CD4-positive, alpha-beta T cell treated with Interleukin-12 subunit alpha and Interleukin-12 subunit beta, for 1 hour (primary cell): ENCODE measurements at regions not wholly inside any gene's neighbourhood (a gene's known extent, or its start where the extent isn't known, plus 50 kb on each side); places are given as distances from the start of the nearest gene placed in this dataset.
"Not testable (repeated sequence)": the region's sequence is repeated elsewhere in the genome, so short reads cannot be mapped to it uniquely, and the experiment has no call there.

ENCODE experiments used
- DNase-seq: peaks from one replicate; pipeline ENCODE4 v3.0.0-alpha.2; 2020

DNA sequence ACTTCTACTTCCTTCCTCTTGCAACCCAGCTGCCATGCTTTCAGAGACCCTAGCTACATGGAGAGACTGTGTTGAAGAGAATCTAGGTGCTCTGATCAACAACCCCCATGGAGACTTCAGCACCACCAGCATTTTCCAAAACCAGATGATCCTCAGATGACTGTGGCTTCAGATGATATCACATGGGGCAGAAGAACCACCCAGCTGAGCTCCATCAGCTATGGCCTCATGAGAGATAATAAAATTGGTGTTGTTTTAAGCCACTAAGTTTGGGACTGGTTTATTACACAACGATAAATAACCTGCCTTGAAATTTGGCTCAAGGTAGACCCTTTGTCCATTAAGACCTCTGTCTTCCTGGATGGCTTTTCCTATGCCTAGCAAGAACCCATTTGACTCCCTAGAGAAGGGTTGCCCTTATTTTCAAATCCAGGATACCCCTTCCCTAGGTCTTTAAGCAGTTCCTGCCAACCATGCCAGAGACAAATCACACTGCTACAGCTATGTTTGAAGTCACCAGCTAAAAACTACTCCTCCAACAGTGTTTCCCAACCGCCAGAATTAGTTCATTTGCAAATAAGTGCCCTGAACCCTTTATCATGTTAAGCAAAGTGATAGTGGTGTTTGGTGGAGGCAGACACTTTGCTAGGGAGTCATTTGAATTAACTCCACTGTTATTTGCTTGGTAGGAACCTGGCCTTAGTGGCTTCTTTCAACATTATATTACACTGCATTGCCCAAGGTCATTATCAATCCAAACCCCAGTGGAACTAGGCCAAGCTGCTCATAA lies 136.9 kb upstream of the PALS2 start:
- no peak for DNase-seq

- no peak for DNase-seq
Measured at GRCh38 chr7:24438232-24438631, 135.0 kb upstream of the PALS2 start.

DNA sequence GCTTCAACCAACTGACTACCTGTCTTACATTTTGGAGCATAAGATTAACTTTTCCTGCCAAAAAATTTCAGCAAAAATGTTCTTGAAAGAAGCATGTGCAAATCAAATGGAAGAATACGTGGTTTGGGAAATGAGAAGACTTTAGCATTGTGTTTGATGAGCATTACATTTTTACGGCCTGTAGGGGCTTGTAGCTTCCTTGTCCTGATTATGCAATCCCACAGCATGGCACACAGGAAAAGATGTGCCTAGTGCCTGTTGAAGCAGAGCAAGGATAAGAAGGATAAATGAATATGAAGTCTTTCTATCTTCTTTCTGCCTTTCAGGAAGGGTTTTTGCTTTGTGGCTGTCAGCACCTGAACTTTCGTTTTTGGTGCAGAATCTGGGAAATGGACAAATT lies 134.1 kb upstream of the PALS2 start:
- not testable (repeated sequence) for DNase-seq

DNA sequence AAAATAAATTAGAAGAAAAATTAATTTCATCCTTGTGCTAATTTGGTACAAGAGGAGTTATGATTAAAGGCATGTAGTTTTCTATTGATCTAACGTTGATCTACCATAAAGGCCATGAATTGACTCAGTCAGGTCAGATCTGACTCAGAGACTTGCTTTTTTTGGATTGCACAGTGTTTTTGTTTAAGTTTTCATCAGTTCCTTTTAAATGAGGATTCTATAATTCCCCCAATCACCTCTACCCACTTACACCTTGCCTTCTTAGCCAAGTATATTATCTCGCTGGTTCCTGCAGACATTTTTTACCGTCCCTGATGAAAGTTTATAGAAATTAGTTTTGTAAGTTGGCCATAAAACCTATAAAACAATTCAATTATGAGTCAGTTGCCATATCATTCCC lies 132.4 kb upstream of the PALS2 start:
- no peak for DNase-seq

DNA sequence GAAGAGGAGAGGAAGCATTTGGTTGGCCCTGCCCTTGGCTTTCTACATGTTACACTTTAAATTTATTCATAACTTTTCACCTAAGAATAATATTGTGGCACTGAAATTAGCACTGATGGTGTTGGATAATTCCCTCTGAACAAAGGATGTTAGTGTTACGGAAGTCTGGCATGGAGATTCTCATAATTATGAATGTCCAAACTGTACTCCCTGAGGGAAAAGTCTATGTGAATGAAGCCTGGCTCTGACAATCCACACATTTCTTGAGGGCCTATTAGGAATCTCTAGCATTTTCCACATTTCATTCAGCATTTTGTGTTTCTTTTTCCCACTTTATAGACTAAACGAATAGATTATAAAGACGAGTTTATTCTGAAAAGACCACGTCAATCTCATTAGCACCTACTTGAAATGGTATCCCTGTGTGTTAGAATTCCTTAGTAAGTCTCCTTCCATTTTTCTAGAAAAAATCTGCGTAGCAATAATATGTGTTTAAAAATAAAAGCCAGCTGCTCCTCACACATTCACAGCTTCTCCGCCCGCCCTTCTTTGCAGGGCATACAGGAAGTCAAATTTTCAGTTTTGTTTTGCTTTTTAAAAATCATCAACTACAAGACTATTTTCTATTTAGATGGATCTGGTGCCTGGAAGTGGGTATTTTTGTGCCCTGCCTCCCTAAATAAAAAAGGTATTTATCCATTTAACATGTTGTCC lies 131.8 kb upstream of the PALS2 start:
- DNase-seq, result peak; percentile 18

DNA sequence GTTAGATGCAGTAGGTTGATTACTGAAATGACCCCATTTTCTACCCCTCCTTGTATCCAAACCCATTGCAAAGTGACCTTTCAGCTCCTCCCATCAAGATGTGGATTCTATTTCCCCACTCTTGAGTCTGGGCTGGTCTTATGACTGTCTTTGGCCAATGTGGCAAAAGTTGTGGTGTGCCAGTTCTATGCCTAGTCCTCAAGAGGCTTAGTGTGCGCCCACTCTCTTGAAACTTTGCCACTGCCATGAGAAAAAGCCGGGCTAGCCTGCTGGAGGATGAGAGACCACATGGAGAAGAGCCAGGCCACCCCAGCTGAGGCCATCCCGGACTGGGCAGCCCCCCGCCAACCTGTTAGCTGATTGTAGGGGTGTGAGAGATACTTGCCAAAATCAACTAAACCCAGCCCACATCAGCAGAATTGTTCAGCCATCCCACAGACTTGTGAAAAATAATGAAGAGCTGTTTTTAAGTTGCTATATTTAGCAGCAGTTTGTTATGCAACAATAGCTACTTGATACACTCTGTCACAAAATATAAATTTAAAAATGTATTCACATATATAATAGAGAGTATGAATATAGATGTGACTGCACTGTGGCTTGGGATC lies 131.0 kb upstream of the PALS2 start:
- DNase-seq, result peak; percentile 11

DNA sequence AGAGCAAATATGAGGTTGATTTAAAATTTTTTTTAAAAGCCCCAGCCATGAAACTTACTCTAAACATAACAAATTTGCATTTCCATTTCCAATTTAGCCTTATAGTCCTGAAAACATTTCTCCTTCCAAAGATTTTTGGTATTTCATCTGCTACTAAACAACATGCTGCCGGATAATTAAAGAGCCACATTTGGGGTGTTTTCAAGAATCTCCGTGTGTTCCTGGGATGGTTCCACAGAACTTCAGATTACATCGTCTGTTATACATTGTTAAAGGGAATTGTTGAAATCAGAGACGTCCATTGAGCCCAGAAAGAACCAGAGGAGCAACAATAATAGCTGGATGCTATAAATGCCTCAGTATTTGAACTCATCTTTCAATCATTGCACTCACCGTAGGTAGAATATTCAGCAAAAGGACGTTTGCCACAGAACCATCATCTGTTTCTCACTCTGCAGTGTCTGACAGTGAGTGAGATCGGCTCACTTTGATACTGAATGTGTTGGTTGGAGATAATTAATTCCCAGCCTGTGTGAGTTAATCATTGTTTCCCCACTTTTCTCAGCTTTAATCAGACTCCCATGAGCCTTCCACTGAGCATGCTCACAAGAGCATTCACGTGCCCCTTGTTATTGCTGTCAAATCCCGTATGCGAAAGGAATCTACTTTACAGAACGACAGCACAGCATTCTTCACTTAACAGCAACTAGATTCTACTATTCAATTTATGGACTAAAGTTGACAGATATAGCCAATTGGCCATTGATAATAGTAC lies 128.4 kb upstream of the PALS2 start:
- DNase-seq, result no peak

DNA sequence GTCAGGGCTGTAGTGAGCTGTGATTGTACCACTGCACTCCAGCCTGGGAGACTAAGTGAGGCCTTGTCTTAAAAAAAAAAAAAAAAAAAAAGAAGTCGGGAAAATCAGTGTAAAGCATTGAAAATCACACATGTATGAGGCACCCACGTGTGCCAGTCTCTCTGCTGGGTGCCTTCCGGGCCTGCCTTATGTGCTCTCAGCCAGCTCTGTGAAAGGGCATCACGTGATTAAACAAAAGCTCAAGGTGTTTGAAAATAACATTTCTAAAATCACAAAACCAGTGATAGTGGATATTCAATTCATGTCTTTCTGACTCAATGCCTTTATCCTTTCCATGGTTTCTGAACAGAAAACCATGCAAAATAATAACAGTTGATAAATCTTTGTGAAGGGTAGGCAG lies 125.2 kb upstream of the PALS2 start:
- DNase-seq, result no peak

DNA sequence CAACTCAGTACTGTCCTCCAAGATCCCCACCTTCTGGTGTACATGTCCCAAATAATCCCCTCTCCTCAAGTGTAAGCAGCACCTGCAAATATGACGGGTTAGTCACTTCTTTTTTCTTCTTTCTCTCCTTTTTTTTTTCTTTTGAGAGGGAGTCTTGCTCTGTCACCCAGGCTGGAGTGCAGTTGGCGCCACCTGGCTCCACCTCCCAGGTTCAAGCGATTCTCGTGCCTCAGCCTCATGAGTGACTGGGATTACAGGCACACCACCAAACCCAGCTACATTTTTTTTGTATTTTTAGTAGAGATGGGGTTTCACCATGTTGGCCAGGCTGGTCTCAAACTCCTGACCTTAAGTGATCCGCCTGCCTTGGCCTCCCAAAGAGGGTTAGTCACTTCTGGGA lies 123.8 kb upstream of the PALS2 start:
- not testable (repeated sequence) for DNase-seq

DNA sequence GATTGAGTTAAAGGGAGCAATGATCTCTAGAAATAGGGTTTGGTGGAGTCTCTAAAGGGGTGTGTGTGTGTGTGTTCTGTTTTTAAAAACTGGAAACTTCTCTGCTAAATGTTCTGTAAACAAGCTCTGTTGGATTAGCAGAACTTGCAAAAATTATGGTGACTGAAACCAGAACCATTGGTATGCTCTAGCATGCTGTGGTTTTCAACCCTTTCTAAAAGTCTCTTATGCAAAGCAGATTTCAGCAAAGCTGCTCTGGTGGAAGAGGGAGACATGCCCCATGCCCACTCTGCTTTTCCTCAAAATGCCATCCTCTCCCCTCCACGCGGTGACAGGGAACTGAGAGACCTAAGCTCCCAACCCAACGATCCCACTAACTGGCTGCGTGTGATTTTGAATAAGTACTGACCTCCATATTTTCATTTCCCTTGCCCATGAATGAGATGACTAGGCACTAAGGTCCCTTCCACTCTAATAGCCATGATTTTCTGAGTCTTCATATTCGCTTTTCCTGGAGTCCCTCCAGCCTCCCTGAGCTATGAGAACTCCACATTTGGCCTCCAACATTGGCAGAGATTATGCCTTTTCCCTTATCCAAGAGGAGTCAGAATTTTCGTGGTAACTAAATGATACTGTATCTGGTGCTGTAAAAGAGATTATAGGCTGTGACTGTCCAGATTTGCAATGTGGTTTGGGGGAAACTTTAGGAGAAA lies 117.3 kb upstream of the PALS2 start:
- DNase-seq, result no peak

DNA sequence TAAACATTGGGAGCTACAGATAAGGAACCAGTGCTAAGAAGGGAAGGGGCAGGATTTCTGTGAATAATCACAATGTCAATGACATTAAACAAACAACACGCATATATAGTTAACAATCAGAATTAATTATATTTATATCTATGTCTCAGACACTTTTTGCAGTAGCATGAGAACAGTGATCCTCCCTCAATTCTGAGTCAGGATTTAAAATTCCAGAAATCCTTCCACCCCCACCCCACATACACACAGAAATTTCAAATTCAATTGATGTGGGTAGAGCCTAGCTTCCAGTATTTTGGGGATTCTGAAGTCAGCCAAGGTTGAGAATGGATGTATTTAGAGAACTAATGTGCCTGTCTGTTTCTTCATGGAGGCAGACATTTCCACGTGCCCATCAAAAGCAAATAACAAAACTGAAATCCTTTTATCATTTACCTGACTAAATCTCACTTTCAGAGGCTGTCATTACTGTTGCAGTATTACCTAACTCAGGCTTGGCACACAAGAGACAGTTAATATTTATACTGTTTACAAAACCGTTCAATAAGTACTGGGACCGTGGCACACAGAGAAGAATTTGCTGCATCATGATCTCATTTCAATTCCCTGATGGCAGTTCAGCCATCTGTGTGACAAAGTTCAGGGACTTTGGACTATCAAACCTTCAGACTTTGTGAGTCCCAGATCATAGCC lies 116.6 kb upstream of the PALS2 start:
- no peak for DNase-seq

- no peak for DNase-seq
Measured at GRCh38 chr7:24457219-24457558, 116.1 kb upstream of the PALS2 start.

DNA sequence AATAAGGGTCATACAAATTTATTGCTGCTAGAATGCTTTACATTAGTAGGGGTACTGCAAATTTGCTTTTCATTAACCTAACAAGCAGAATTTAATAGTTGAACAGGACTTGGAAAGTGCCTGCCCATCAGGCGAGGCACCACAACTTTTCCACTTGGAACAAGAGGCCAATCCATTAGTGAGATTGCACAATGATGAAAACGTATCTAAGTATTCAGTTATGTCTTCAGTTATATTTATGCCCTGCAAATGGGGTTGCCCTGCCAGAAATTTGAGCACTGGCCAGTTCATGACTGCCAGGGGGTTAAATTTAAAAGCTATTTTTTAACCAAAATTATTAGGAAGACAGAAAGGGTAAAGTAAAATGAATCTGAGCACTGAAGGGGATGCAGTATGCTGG lies 111.1 kb upstream of the PALS2 start:
- DNase-seq, result no peak

- DNase-seq, result no peak
Measured at GRCh38 chr7:24462984-24463383, 110.3 kb upstream of the PALS2 start.

- DNase-seq, result no peak
Measured at GRCh38 chr7:24463474-24463873, 109.8 kb upstream of the PALS2 start.

DNA sequence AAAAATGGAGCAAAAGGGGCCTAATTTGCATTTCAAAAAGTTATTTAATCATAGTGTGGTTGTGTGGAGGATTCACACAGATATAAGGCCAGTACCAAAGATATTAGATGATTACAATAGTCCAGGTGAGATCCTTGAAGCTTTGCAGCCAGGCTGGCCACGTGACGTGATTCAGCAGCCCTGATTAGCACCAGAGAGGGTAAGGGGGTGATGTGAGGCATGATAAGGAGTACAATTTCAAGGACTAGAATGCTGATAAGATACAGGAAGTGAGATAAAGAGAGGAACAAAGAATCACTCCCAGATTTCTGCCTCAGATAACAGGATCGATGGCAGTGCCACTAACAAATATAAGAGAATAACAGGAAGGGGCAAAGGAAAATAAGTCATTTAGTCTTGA lies 108.4 kb upstream of the PALS2 start:
- no peak for DNase-seq

GRCh38 chr7:24466168-24466768 lies 107.0 kb upstream of the PALS2 start:
- DNase-seq, result no peak

GRCh38 chr7:24469118-24469517 lies 104.1 kb upstream of the PALS2 start:
- DNase-seq, result no peak

GRCh38 chr7:24472093-24472492 lies 101.2 kb upstream of the PALS2 start:
- no peak for DNase-seq

DNA sequence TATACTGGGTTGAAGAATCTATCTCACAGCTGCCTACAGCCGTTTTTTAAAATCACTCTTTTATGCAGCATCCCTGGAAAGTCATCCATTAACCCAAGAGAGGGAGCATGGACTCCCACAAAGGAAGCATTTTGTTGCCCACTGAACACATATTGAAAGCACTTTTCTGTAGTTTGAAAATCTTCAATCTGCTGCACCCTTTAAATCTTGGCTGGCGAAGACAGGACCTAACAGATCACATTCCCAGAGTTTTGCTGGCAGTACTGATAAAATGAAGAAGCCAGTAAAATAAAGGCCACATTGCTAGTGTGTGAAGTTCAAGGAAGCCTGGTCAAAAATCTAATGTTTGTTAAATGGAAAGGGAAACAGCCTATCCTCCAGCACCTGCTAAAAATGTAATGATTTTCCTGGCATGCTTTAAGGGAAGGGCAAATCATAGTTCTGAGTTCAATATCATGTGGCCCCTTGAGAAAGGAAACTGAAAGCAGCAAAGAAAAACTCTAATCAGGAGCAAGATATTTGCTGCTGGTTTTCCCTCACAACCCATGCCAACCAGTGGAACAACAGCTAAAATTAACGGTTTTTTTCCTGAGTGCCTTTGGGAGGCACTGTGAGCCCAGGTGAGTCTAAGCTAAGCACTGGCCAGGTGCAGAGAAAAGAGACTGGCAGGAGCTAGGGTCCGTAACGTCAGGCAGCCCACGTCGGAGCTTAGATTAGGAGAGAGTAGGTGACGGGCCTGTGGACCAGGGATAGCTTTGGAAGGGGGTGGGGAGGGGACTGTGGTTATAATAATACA lies 97.9 kb upstream of the PALS2 start:
- DNase-seq, result no peak

GRCh38 chr7:24476227-24476626 lies 97.0 kb upstream of the PALS2 start:
- no peak for DNase-seq
